Mesodermal cell (in vitro differentiated cells): ENCODE measurements at regions not wholly inside any gene's neighbourhood (a gene's known extent, or its start where the extent isn't known, plus 50 kb on each side); places are given as distances from the start of the nearest gene placed in this dataset.
A peak's percentile ranks its signal among the peaks of the same experiment; 100 is the strongest.
"Not testable (repeated sequence)": the region's sequence is repeated elsewhere in the genome, so short reads cannot be mapped to it uniquely, and the experiment has no call there.

Source experiments
- H3K27ac ChIP-seq: 2 replicates; pipeline ENCODE4 v1.7.0; 2013; ENCODE audit warnings: mild to moderate bottlenecking, low read depth, low read length, moderate library complexity; ENCODE audit not compliant: severe bottlenecking
- H3K36me3 ChIP-seq: 2 replicates; pipeline ENCODE4 v1.7.1; 2013; ENCODE audit warnings: mild to moderate bottlenecking, low read length, moderate library complexity; ENCODE audit not compliant: control insufficient read depth, insufficient read depth
- H3K4me1 ChIP-seq: one replicate; pipeline ENCODE4 v1.7.1; 2013; ENCODE audit warnings: mild to moderate bottlenecking, low read length; ENCODE audit not compliant: insufficient read depth, control insufficient read depth, poor library complexity, severe bottlenecking
- H3K4me3 ChIP-seq: 2 replicates; pipeline ENCODE4 v1.7.0; 2013; ENCODE audit warnings: low read length, control low read depth, mild to moderate bottlenecking; ENCODE audit not compliant: insufficient read depth, poor library complexity, severe bottlenecking; ENCODE audit errors: extremely low read depth
- H3K9me3 ChIP-seq: 2 replicates; pipeline ENCODE4 v1.7.1; 2013; ENCODE audit warnings: mild to moderate bottlenecking, low read length, moderate library complexity; ENCODE audit not compliant: control insufficient read depth
- WGBS, 2 experiments: methylation state at CpG; one replicate each; pipeline ENCODE4 v1.1.5; 2013; ENCODE audit warnings: missing lambda C conversion rate in 2 of 2; ENCODE audit not compliant: insufficient coverage in 2 of 2; 5-methylcytosine and 5-hydroxymethylcytosine counted together

GRCh38 chr9:11182001-11182400 lies 569.2 kb upstream of the PTPRD start:
- WGBS, 2 experiments = no CpG with 5 or more reads among the region's 2 CpGs
- Histone ChIP-seq H3K4me1 (no peaks in the 10 kb centered on the region), H3K4me3 (no peak overlapping the region), H3K9me3 (no peaks in the 10 kb centered on the region), H3K27ac (no peak overlapping the region), H3K36me3 (no peaks in the 10 kb centered on the region)

- Histone ChIP-seq H3K27ac (no peak overlapping the region), H3K4me3 (no peak overlapping the region), H3K9me3 (peaks cover 13% of the 10 kb centered on the region), H3K4me1 (no peaks in the 10 kb centered on the region), H3K36me3 (no peaks in the 10 kb centered on the region)
- 78% methylated on average over 1 of the region's 1 CpG; no CpG with 5 or more reads in 1 of the 2 experiments for WGBS, 2 experiments
Observed at GRCh38 chr9:11190719-11191118, 577.9 kb upstream of the PTPRD start.

GRCh38 chr9:11192993-11193392 lies 580.2 kb upstream of the PTPRD start:
- H3K9me3 ChIP-seq = peaks cover 13% of the 10 kb centered on the region
- no peak overlapping the region for H3K4me3 ChIP-seq
- no peaks in the 10 kb centered on the region for H3K4me1 ChIP-seq
- H3K27ac ChIP-seq = no peak overlapping the region
- no peaks in the 10 kb centered on the region for H3K36me3 ChIP-seq
- WGBS, 2 experiments = no CpG with 5 or more reads among the region's 1 CpG

- no peak overlapping the region for H3K4me3 ChIP-seq
- H3K4me1 ChIP-seq = no peaks in the 10 kb centered on the region
- no CpG with 5 or more reads among the region's 1 CpG for WGBS, 2 experiments
- peaks cover 3% of the 10 kb centered on the region for H3K9me3 ChIP-seq
- H3K36me3 ChIP-seq = no peaks in the 10 kb centered on the region
- no peak overlapping the region for H3K27ac ChIP-seq
Observed at GRCh38 chr9:11194246-11194645, 581.4 kb upstream of the PTPRD start.

- H3K4me1 ChIP-seq, H3K9me3 ChIP-seq, H3K4me3 ChIP-seq, H3K27ac ChIP-seq, H3K36me3 ChIP-seq: not testable (repeated sequence)
- 94 to 97% methylated on average over 8 to 14 of the region's 22 CpGs for WGBS, 2 experiments
Observed at GRCh38 chr9:11196840-11197365, 584.1 kb upstream of the PTPRD start.

- WGBS, 2 experiments = 47 to 67% methylated on average over 2 of the region's 2 CpGs
- Histone ChIP-seq H3K4me1 (no peaks in the 10 kb centered on the region), H3K4me3 (no peak overlapping the region), H3K27ac (no peak overlapping the region), H3K9me3 (no peaks in the 10 kb centered on the region), H3K36me3 (no peaks in the 10 kb centered on the region)
Observed at GRCh38 chr9:11199335-11199734, 586.5 kb upstream of the PTPRD start.

- no peak overlapping the region for H3K4me3 ChIP-seq
- no peaks in the 10 kb centered on the region for H3K9me3 ChIP-seq
- WGBS, 2 experiments = 93 to 94% methylated on average over 2 of the region's 3 CpGs
- no peak overlapping the region for H3K27ac ChIP-seq
- H3K36me3 ChIP-seq = no peaks in the 10 kb centered on the region
- H3K4me1 ChIP-seq = no peaks in the 10 kb centered on the region
Observed at GRCh38 chr9:11204521-11204920, 591.7 kb upstream of the PTPRD start.

GRCh38 chr9:11206925-11207324 lies 594.1 kb upstream of the PTPRD start:
- no peak overlapping the region for H3K27ac ChIP-seq
- H3K36me3 ChIP-seq = no peaks in the 10 kb centered on the region

GRCh38 chr9:11233696-11234095 lies 620.9 kb upstream of the PTPRD start:
- peaks cover 11% of the 10 kb centered on the region for H3K4me1 ChIP-seq
- no peak overlapping the region for H3K27ac ChIP-seq
- no peaks in the 10 kb centered on the region for H3K36me3 ChIP-seq
- no peaks in the 10 kb centered on the region for H3K9me3 ChIP-seq
- 88 to 100% methylated on average over 1 of the region's 1 CpG for WGBS, 2 experiments
- H3K4me3 ChIP-seq = no peak overlapping the region

More at GRCh38 chr9:11206925-11207324, 594.1 kb upstream of the PTPRD start:
- Histone ChIP-seq H3K4me3 (no peak overlapping the region), H3K4me1 (no peaks in the 10 kb centered on the region), H3K9me3 (no peaks in the 10 kb centered on the region)

GRCh38 chr9:11235061-11235460 lies 622.3 kb upstream of the PTPRD start:
- 87 to 90% methylated on average over 1 to 2 of the region's 2 CpGs for WGBS, 2 experiments
- Histone ChIP-seq H3K4me3 (no peak overlapping the region), H3K9me3 (peaks cover 5% of the 10 kb centered on the region), H3K4me1 (peaks cover 11% of the 10 kb centered on the region), H3K36me3 (no peaks in the 10 kb centered on the region), H3K27ac (peak overlapping the region; percentile 75)

GRCh38 chr9:11241779-11242178 lies 629.0 kb upstream of the PTPRD start:
- Histone ChIP-seq H3K9me3 (peaks cover 6% of the 10 kb centered on the region), H3K4me1 (no peaks in the 10 kb centered on the region), H3K4me3 (no peak overlapping the region), H3K27ac (no peak overlapping the region), H3K36me3 (no peaks in the 10 kb centered on the region)
- 100% methylated on average over 1 of the region's 1 CpG; no CpG with 5 or more reads in 1 of the 2 experiments for WGBS, 2 experiments
